HG03469 (cell line): ENCODE measurements at regions not wholly inside any gene's neighbourhood (a gene's known extent, or its start where the extent isn't known, plus 50 kb on each side); places are given as distances from the start of the nearest gene placed in this dataset.
"Not testable (repeated sequence)": the region's sequence is repeated elsewhere in the genome, so short reads cannot be mapped to it uniquely, and the experiment has no call there.

Source experiments
- ATAC-seq: cut with Tn5 transposase; IDR thresholded peaks from one replicate; pipeline ENCODE4 v1.9.1; 2021; ENCODE audit warnings: mild to moderate bottlenecking, moderate library complexity, moderate number of reproducible peaks; ENCODE audit not compliant: unreplicated experiment

DNA sequence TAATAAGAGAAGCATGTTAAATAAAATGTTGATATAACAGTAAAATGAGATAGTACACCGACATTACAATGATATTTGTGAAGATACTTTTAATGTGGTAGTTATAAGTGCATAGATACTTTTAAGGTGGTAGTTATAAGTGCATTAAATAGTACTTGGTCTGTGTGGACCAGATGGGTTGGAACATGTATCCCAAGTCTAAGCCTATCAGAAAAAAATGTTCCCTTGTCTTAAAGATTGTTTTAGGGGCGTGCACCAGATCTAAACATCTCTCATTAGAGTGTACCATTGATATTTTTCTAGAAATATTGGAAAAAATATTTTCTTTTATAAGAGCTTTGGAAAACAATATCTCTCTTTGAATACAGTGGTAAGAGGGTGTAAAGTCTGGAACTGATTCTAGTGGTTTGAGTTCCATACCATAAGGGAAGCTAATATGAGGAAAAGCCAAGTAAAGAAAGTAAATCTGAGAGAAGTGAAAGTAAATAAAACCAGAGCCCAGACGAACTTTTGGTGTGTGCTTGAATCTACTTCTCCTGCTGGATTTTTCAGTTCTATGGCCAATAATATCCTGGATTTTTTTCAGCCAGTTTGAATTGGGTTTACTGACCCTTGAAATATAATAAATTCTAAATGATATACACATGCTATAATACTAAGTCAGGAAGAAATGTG is 175.3 kb downstream of the MBL2 start:
- no peak for ATAC-seq

DNA sequence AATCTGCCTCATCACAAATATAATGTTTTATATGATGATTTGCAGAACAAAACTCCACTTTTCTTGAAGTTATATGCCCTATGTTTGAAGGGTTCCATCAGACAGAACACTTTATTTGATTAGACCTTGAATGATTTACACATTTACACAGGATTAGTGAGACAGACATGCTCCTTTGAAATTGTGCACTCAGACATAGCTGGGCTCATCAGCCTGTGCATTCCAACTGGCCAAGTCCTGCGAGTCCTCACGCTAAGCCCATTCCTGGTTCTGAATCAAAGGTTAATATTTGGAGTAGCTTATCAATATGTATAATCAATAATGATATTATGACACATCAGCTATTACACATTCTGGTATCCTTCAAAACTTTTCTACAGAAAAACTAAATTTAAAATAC is 173.6 kb downstream of the MBL2 start:
- no peak for ATAC-seq

DNA sequence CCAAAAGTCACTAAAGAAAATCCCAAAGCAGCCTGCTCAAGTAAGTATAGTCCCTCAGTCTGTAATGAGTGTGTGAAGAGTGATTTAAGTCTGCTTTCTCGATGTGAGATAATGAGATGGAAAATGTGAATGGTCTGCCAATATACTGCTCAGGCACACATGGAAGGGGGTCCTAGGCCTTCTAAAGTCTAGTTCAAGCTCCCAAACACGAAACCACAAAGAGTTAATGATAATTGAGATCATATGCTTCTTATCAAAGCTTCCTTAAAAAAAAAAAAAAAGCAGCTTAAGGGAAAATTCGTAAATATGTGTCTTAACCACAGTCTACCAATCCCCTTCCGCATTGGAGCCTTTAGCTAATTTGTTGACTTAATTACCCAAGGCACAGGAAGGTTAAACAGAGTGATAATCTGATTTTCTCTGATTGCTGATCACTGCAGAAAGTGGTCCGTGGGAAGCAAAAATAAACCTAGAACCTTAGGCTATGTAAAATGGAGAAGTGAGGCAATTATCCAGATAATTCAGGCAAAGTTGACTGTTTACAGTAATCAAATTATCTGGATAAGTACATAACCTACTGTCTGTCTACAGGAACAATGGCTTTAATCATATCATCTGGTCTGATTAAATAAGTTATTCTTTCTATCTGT is 172.9 kb downstream of the MBL2 start:
- ATAC-seq = no peak

- ATAC-seq = not testable (repeated sequence)
Observed at GRCh38 chr10:52604131-52604530, 168.5 kb downstream of the MBL2 start.

DNA sequence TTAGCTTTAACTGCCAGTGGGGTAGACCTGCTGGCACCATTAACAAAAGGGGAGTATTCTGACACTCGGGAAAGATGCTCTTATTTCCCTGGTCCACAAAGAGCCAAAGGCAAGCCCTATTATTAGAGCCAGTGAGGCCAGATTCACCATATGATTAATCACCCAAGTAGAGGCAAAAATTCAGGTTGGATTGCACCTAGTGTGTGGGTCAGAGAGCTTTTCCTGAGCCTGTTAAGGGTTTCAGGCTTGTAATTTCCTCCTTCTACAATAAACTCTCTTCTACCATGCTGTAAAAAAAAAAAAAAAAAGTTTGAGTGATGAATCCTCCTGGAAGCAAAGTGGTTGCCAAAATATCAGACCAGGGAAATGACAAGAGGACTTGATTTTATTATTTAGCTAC is 163.5 kb downstream of the MBL2 start:
- ATAC-seq = no peak

DNA sequence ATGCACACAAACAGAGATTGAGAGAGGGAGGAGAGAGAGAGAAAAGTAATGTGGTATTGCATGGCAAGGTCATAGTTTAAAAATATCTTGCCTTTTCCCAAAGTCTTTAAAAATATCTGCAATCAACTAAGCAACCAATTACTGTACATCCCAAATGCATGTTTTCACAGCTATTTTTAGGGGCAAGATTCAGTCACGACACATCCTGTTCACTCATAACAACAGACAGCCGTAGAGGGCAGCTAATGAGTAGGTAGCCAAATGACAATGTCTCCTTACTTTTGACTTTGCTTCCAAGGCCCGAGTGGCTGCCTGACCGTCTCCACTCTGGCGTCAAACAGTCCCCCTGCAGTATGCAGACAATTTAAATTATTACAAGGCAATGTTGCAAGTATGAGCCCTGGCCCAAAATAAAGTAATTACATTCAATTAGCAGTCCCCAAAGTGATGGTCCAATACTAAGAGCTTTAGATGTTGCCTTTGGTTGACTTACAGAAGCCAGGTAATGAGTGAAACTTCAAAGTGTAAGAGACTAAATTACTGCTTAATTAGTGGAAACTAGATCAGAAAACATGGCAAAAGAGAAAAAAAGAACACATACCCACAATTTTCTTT is 162.9 kb downstream of the MBL2 start:
- no peak for ATAC-seq

DNA sequence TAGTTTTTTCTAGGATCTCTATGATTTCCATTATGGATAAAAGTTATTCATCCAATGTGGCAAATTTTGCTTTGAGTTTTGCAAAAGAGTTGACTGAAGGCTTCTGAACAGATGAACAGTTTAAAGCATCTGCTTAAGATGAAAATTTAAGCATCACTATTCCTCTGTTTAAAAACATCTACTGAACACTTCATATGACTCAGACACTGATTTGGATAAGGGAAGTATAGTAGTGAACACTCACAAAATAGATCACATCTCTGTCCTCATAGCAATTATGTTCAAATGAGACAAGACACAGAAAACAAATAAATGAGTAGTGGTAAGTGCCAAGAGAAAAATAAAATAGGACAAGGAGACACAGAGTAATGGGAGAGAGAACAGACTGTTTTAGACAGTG is 157.3 kb downstream of the MBL2 start:
- no peak for ATAC-seq

DNA sequence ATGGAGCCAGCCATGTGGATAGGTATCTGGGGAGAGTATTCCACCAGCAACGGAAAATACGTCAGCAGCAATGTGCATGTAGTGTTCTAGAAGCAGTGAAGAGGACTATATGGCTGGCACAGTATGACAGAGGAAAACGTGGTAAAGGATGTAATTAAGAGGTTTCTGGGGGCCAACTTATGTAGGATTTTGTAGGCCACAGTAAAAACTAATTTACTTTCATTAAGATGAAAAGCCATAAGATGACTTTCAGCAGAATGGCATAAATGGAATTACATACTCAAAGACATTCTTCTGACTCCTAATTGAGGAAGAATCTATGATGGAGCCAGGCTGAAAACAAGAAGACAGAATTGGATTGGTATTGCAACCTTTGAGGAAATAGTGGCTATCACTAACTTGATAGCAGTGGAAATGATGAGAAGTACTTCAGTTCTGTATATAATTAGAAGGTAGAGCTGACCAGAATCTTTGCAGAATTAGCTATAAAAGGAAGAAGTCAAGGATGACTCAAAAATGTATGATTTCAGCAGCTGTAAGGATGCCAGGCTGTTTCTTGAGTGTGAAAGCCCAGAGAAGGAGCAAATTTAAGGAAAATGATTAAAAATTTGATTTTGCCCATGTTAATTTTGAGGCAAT is 156.7 kb downstream of the MBL2 start:
- ATAC-seq = no peak

- ATAC-seq = no peak
Observed at GRCh38 chr10:52616395-52616764, 156.2 kb downstream of the MBL2 start.

DNA sequence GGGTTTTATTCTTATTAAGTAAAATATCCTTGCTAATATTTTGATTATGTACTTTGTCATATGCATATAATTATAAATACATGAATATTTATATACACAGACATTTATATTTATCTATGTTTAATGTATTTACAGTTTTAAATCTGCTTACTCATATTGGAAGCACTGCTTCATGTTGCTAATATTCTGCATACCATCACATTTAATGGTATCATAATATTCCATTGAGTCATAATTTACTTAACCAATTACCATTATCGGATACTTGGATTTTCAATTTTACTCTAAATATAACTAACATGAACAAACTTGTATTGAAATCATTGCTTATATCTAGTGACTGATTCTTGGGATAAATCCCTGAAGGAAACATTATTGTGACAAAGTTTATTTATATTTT is 155.2 kb downstream of the MBL2 start:
- no peak for ATAC-seq

GRCh38 chr10:52619052-52619451 is 153.5 kb downstream of the MBL2 start:
- no peak for ATAC-seq

- ATAC-seq = no peak
Observed at GRCh38 chr10:52621635-52622079, 150.9 kb downstream of the MBL2 start.

- ATAC-seq = no peak
Observed at GRCh38 chr10:52623761-52624160, 148.8 kb downstream of the MBL2 start.

DNA sequence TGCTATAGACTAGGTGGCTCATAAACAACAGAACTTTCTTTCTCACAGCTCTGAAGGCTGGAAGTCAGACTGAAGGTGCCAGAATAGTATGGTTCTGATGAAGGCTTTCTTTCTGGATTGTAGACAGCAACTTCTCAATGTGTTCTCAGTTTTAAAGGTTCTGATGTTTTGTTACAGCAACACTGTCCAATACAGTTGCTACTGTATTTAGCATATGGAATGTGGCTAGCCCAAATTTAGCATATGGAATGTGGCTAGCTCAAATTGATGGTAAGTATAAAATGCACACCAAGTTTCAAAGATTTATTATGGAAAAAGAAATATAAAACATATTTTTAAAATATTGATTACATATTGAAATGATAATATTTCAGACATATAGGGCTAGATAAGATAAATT is 145.3 kb downstream of the MBL2 start:
- ATAC-seq = no peak

DNA sequence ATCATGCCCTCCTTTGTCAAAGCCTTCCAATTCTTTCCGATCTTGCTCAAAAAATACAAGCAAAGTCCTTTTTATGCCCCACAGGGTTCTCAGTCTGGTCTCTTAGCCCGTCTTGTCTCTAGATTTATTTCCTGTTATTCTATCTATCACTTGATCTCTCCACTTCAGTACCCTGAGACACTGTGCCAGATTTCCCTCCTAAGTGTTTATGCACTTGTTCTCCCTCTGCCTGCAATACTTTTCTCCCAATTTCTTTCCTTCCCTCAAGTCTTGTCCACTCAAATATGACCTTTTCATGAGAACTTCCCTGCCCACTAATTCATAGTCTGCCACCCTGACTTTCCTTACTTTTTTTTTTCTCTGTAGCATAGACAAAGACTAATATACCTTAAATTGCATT is 141.4 kb downstream of the MBL2 start:
- no peak for ATAC-seq

GRCh38 chr10:52631648-52632047 is 140.9 kb downstream of the MBL2 start:
- ATAC-seq = no peak

DNA sequence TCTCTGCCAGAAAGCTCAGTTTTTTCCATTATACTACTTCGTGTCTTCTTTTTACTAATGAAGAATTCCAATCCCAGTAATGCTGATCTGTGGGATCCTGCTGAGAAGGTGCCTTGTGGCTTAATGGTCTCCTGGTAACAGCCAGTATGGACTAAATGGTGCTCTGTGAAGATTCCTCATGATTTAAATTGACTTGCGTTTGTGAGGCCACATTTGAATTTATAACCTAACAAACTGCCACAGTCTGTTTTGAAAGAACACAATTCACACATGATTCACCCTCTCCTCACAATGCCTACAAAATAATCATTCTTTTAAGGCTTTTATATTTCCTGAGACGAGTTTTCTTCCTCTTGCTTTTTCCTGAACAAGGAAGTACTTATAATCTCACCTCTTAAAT is 140.0 kb downstream of the MBL2 start:
- ATAC-seq = no peak

- no peak for ATAC-seq
Observed at GRCh38 chr10:52633266-52633665, 139.3 kb downstream of the MBL2 start.

GRCh38 chr10:52635651-52636050 is 136.9 kb downstream of the MBL2 start:
- no peak for ATAC-seq

DNA sequence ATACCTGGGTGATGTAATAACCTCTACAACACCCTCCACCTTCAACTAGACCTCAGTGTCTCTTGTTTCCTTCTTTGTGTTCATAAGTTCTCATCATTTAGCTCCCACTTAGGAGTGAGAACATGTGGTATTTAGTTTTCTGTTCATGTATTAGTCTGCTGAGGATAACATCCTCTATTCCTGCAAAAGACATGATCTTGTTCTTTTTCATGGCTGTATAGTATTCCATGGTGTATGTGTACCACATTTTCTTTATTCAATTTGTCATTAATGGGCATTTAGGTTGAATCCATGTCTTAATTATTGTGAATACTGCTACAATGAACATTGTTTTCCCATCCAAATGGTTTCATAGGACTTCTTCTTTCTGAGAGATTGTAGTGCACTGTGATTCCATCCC is 135.7 kb downstream of the MBL2 start:
- ATAC-seq = no peak

GRCh38 chr10:52637592-52637991 is 135.0 kb downstream of the MBL2 start:
- ATAC-seq = no peak

GRCh38 chr10:52639652-52640051 is 132.9 kb downstream of the MBL2 start:
- ATAC-seq = no peak
